H1 (cell line): ENCODE measurements at regions not wholly inside any gene's neighbourhood (a gene's known extent, or its start where the extent isn't known, plus 50 kb on each side); places are given as distances from the start of the nearest gene placed in this dataset.

Source experiments
- CTCF ChIA-PET: fragments of 300-600 bp; sonication (Branson Sonifier 250); formaldehyde crosslinking; loops from one replicate; lab custom pipeline; 2021; ENCODE audit not compliant: partially characterized antibody; lab: Charles Lee
- POLR2A ChIA-PET: fragments of 300-600 bp; sonication (Branson Sonifier 250); formaldehyde crosslinking; loops from one replicate; lab custom pipeline; 2021; ENCODE audit warnings: inconsistent platforms; ENCODE audit not compliant: partially characterized antibody; lab: Charles Lee
- DNase-seq, 2 experiments: peaks; one replicate each; pipeline versions ENCODE4 v3.0.0 to v3.0.0-alpha.2; 2010 to 2022; ENCODE audit warnings: low spot score in 2 of 2, low read depth in 1 of 2, mixed read lengths in 1 of 2
- FAIRE-seq: peaks from 2 replicates; lab custom pipeline; 2011; peaks lifted over from hg19 to GRCh38; lab: Jason Lieb, UNC
- H2AFZ ChIP-seq: 2 replicates; pipeline ENCODE4 v1.8.1; 2012; ENCODE audit warnings: low read length, inconsistent platforms
- H2AK5ac ChIP-seq: 2 replicates; pipeline ENCODE4 v1.6.1; 2013; ENCODE audit warnings: low read depth, low read length
- H2BK120ac ChIP-seq: replicated peaks from 2 replicates; pipeline ENCODE3; 2013; ENCODE audit warnings: low read depth, low read length, inconsistent platforms
- H2BK12ac ChIP-seq: 2 replicates; pipeline ENCODE4 v1.6.1; 2013; ENCODE audit warnings: low read depth, low read length
- H2BK15ac ChIP-seq: 2 replicates; pipeline ENCODE4 v1.6.1; 2013; ENCODE audit warnings: low read length
- H2BK20ac ChIP-seq: 2 replicates; pipeline ENCODE4 v1.6.1; 2013; ENCODE audit warnings: low read length
- H2BK5ac ChIP-seq: 2 replicates; pipeline ENCODE4 v1.6.1; 2013; ENCODE audit warnings: low read depth, low read length
- H3K14ac ChIP-seq: 2 replicates; pipeline ENCODE4 v1.6.1; 2013; ENCODE audit warnings: inconsistent platforms; ENCODE audit not compliant: insufficient read length
- H3K18ac ChIP-seq: 2 replicates; pipeline ENCODE4 v1.6.1; 2013; ENCODE audit warnings: low read length; ENCODE audit errors: extremely low read depth
- H3K23ac ChIP-seq: 2 replicates; pipeline ENCODE4 v1.6.1; 2013; ENCODE audit warnings: inconsistent platforms; ENCODE audit not compliant: insufficient read length
- H3K23me2 ChIP-seq: 2 replicates; pipeline ENCODE4 v1.6.1; 2013; ENCODE audit warnings: low read depth, low read length
- H3K27ac ChIP-seq: 2 replicates; pipeline ENCODE4 v1.6.1; 2011; ENCODE audit warnings: low read depth, low read length, inconsistent platforms
- H3K27me3 ChIP-seq, 4 experiments: replicated peaks in 1 of 4; 1 replicate in 1 of 4; 2 replicates in 3 of 4; pipeline versions ENCODE4 v1.6.1 to v1.8.1; 2011 to 2013; ENCODE audit warnings: low read length in 3 of 4, mild to moderate bottlenecking in 3 of 4, inconsistent platforms in 2 of 4, mixed read lengths in 2 of 4, moderate library complexity in 1 of 4; ENCODE audit not compliant: control insufficient read depth in 3 of 4, insufficient read depth in 3 of 4; ENCODE audit errors: extremely low read depth in 1 of 4
- H3K36me3 ChIP-seq, 4 experiments: 2 replicates each; pipeline versions ENCODE4 v1.6.1 to v1.8.1; 2011 to 2013; ENCODE audit warnings: mild to moderate bottlenecking in 4 of 4, low read length in 3 of 4, moderate library complexity in 2 of 4, control low read depth in 1 of 4, inconsistent platforms in 1 of 4; ENCODE audit not compliant: insufficient read depth in 4 of 4, control insufficient read depth in 2 of 4
- H3K4ac ChIP-seq: replicated peaks from 2 replicates; pipeline ENCODE3; 2013; ENCODE audit warnings: low read length, low read depth, mixed read lengths, inconsistent platforms; ENCODE audit not compliant: insufficient read length
- H3K4me1 ChIP-seq, 4 experiments: replicated peaks in 1 of 4; 1 replicate in 1 of 4; 2 replicates in 3 of 4; pipeline versions ENCODE4 v1.6.1 to v1.8.1; 2011 to 2013; ENCODE audit warnings: low read length in 3 of 4, inconsistent platforms in 2 of 4, mixed read lengths in 1 of 4; ENCODE audit not compliant: insufficient read depth in 4 of 4, control insufficient read depth in 3 of 4
- H3K4me2 ChIP-seq, 2 experiments: 2 replicates each; pipeline versions ENCODE4 v1.6.1 to v1.8.1; 2011 to 2013; ENCODE audit warnings: low read depth in 2 of 2, low read length in 2 of 2, control low read depth in 1 of 2, inconsistent platforms in 1 of 2, mild to moderate bottlenecking in 1 of 2; ENCODE audit not compliant: insufficient read depth in 1 of 2
- H3K4me3 ChIP-seq, 4 experiments: fragments of 200-600, 300-600 bp in 1 of 4; sonication (generic), shearing (Covaris generic), sonication (Bioruptor Twin) in 1 of 4; 2 replicates each; pipeline versions ENCODE4 v1.5.1 to v1.8.1; 2011 to 2016; ENCODE audit warnings: low read length in 4 of 4, low read depth in 3 of 4, control low read depth in 2 of 4, inconsistent platforms in 2 of 4, mild to moderate bottlenecking in 2 of 4, mixed read lengths in 1 of 4, moderate library complexity in 1 of 4; ENCODE audit not compliant: insufficient read depth in 2 of 4; ENCODE audit errors: extremely low read depth in 1 of 4
- H3K56ac ChIP-seq: replicated peaks from 2 replicates; pipeline ENCODE3; 2013; ENCODE audit warnings: low read depth, mild to moderate bottlenecking, mixed read lengths, low read length, inconsistent platforms; ENCODE audit not compliant: insufficient read length
- H3K79me1 ChIP-seq: 2 replicates; pipeline ENCODE4 v1.6.1; 2013; ENCODE audit warnings: low read depth, low read length, control low read depth
- H3K79me2 ChIP-seq, 2 experiments: 2 replicates each; pipeline versions ENCODE4 v1.6.1 to v1.8.1; 2012 to 2013; ENCODE audit warnings: low read length in 2 of 2, mild to moderate bottlenecking in 2 of 2, inconsistent platforms in 1 of 2; ENCODE audit not compliant: insufficient read depth in 2 of 2, control insufficient read depth in 1 of 2
- H3K9ac ChIP-seq, 4 experiments: replicated peaks in 1 of 4; 1 replicate in 1 of 4; 2 replicates in 3 of 4; pipeline versions ENCODE4 v1.6.1 to v1.8.1; 2011 to 2013; ENCODE audit warnings: low read depth in 3 of 4, low read length in 3 of 4, control low read depth in 2 of 4, mild to moderate bottlenecking in 2 of 4, moderate library complexity in 2 of 4, inconsistent platforms in 1 of 4; ENCODE audit errors: extremely low read depth in 1 of 4
- H3K9me3 ChIP-seq, 2 experiments: 2 replicates each; pipeline versions ENCODE4 v1.6.1 to v1.8.1; 2012 to 2013; ENCODE audit warnings: mild to moderate bottlenecking in 2 of 2, moderate library complexity in 2 of 2, control low read depth in 1 of 2, inconsistent platforms in 1 of 2, low read depth in 1 of 2, low read length in 1 of 2, mixed read lengths in 1 of 2; ENCODE audit not compliant: insufficient read depth in 2 of 2
- H4K20me1 ChIP-seq, 2 experiments: replicated peaks in 1 of 2; 2 replicates each; pipeline versions ENCODE3 to v1.8.1; 2011 to 2013; ENCODE audit warnings: inconsistent platforms in 2 of 2, low read length in 2 of 2, mild to moderate bottlenecking in 1 of 2; ENCODE audit not compliant: insufficient read depth in 2 of 2, control insufficient read depth in 1 of 2
- H4K5ac ChIP-seq: 2 replicates; pipeline ENCODE4 v1.6.1; 2013; ENCODE audit warnings: low read length, low read depth, mixed read lengths, inconsistent platforms; ENCODE audit not compliant: insufficient read length
- H4K8ac ChIP-seq: 2 replicates; pipeline ENCODE4 v1.8.0; 2013; ENCODE audit warnings: mild to moderate bottlenecking, moderate library complexity, low read length, inconsistent platforms; ENCODE audit not compliant: insufficient read depth; ENCODE audit errors: extremely low read depth
- H4K91ac ChIP-seq: replicated peaks from 2 replicates; pipeline ENCODE3; 2013; ENCODE audit warnings: low read length, mixed read lengths, inconsistent platforms; ENCODE audit not compliant: insufficient read length
- ASH2L ChIP-seq: fragments of 200-600, 300-600 bp; sonication (generic); IDR thresholded peaks from one replicate; pipeline ENCODE4 v1.7.1; 2017; ENCODE audit warnings: low read length
- BACH1 ChIP-seq: IDR thresholded peaks from 2 replicates; pipeline ENCODE4 v1.6.1; 2012; ENCODE audit warnings: low read length, improper control_type of control experiment
- BRCA1 ChIP-seq: IDR thresholded peaks from 2 replicates; pipeline ENCODE4 v1.6.1; 2012; ENCODE audit warnings: low read depth, low read length, improper control_type of control experiment
- CHD2 ChIP-seq: IDR thresholded peaks from 2 replicates; pipeline ENCODE4 v1.6.1; 2012; ENCODE audit warnings: low read length, improper control_type of control experiment
- FOSL1 ChIP-seq: IDR thresholded peaks from 2 replicates; pipeline ENCODE4 v1.6.1; 2011; ENCODE audit warnings: mild to moderate bottlenecking, low read depth, low read length, moderate library complexity; ENCODE audit not compliant: insufficient read depth
- JUND ChIP-seq: IDR thresholded peaks from 2 replicates; pipeline ENCODE4 v1.6.1; 2011; ENCODE audit warnings: mild to moderate bottlenecking, improper control_type of control experiment, low read length
- NRF1 ChIP-seq: IDR thresholded peaks from 2 replicates; pipeline ENCODE4 v1.6.1; 2011; ENCODE audit warnings: mild to moderate bottlenecking, low read depth, low read length, improper control_type of control experiment
- POLR2AphosphoS5 ChIP-seq: IDR thresholded peaks from 2 replicates; pipeline ENCODE4 v1.6.1; 2011; ENCODE audit warnings: low read depth, low read length
- RXRA ChIP-seq: IDR thresholded peaks from 2 replicates; pipeline ENCODE4 v1.6.1; 2011; ENCODE audit warnings: low read depth, mild to moderate bottlenecking, low read length, moderate library complexity; ENCODE audit not compliant: insufficient read depth
- SIN3A ChIP-seq, 2 experiments: IDR thresholded peaks in 1 of 2; conservative IDR thresholded peaks in 1 of 2; 2 replicates each; pipeline ENCODE4 v1.6.1; 2011 to 2012; ENCODE audit warnings: low read length in 2 of 2, improper control_type of control experiment in 1 of 2, low read depth in 1 of 2, mild to moderate bottlenecking in 1 of 2
- SP1 ChIP-seq: IDR thresholded peaks from 2 replicates; pipeline ENCODE4 v1.6.1; 2011; ENCODE audit warnings: low read depth, low read length
- SUZ12 ChIP-seq: fragments of 200-600 bp; sonication (generic); IDR thresholded peaks from 2 replicates; pipeline ENCODE4 v1.6.1; 2012; ENCODE audit warnings: mild to moderate bottlenecking, inconsistent platforms, low read length, moderate library complexity, mixed read lengths
- TAF7 ChIP-seq: optimal IDR thresholded peaks from 2 replicates; pipeline ENCODE3; 2011; ENCODE audit warnings: low read depth, mild to moderate bottlenecking, inconsistent platforms, low read length, moderate library complexity, borderline replicate concordance
- WGBS, 2 experiments: shearing (Covaris generic) in 1 of 2; methylation state at CpG; one replicate each; pipeline versions ENCODE4 v1.1.6 to v1.1.7; 2013 to 2015; ENCODE audit warnings: low lambda C conversion rate in 2 of 2, mixed read lengths in 2 of 2, inconsistent platforms in 1 of 2, low coverage in 1 of 2, missing lambda C conversion rate in 1 of 2; ENCODE audit not compliant: insufficient replicate concordance in 2 of 2, insufficient coverage in 1 of 2, insufficient read length in 1 of 2; ENCODE audit errors: extremely low coverage in 1 of 2, missing lambda C conversion rate in 1 of 2; 5-methylcytosine and 5-hydroxymethylcytosine counted together

DNA sequence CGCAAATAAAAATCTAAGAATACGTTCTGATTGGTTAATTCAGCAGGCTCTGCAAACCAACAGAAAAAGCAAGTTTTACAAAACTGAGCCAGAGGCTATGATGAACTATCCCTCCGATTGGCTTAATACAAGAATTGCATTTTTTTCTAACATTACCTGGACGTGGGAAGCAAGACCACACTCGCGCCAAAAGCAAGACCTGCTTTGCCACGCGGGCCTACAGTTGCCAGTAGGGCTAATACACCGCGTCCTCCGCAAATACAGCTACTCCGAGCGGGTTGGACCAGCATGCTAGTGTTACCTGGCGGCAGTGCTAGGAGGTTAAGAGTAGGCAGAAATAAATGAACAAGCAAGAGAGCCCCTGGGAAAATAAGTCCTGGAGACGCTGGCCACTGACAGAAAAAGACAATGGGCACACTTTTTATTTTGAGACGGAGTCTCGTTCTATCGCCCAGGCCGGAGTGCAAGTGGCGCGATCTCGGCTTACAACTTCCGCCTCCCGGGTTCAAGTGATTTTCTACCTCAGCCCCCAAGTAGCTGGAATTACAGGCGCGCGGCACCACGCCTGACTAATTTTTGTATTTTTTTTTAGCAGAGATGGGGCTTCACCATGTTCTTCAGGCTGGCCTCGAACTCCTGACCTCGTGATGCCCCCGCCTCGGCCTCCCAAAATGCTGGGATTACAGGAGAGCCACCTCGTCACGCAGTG is 131.9 kb upstream of the BTN3A2 start:
- no peak overlapping the region for H2AFZ ChIP-seq
- TF ChIP-seq ASH2L (peak; percentile 9), SUZ12 (no peak), SP1 (no peak), CHD2 (peak; percentile 58; the same call in 1 of the 2 replicates), TAF7 (peak; percentile 88), NRF1 (peak; percentile 17; the same call in 1 of the 2 replicates), JUND (no peak), FOSL1 (0 out of 2 replicates have a peak, but pooled peaks have one; percentile 37), BRCA1 (peak; percentile 40; the same call in 1 of the 2 replicates), POLR2AphosphoS5 (peak; percentile 93), RXRA (no peak), SIN3A (conservative IDR thresholded peaks at IDR 0.05 in 1 of 2, IDR thresholded peaks at IDR 0.05 in 1 of 2; ENCODE audit: low read depth in 1 of 2, low read length in 2 of 2) (0 out of 4 replicates have a peak, but pooled peaks have one; percentile 44 to 48), BACH1 (0 out of 2 replicates have a peak, but pooled peaks have one; percentile 4)

More for the DNA sequence above, 131.9 kb upstream of the BTN3A2 start:
- CTCF ChIA-PET, result interaction anchor here (0.7 to 2.8 kb wide), 6 partner anchors 7 to 44 kb away, joined by 3 to 10 read pairs (median 4); a partner anchor contains a TSS
- Histone ChIP-seq H2BK120ac (peak overlapping the region; percentile 21), H3K4me1 (peaks cover 0 to 3% (median 0%) of the 10 kb centered on the region in 4 experiments; a peak in 3 of 7 replicates), H3K36me3 (no peaks in the 10 kb centered on the region), H3K9ac (peak overlapping the region; percentile 60 to 94 (median 92)), H3K9me3 (no peaks in the 10 kb centered on the region), H3K27ac (peak overlapping the region; percentile 93), H3K18ac (peak overlapping the region; percentile 73; the same call in 1 of the 2 replicates), H4K5ac (peak overlapping the region; percentile 63), H3K56ac (peak overlapping the region; percentile 10), H3K14ac (no peak overlapping the region), H2BK12ac (peak overlapping the region; percentile 11; the same call in 1 of the 2 replicates), H3K4me3 (peak overlapping the region; percentile 83 to 91 (median 88)), H3K79me1 (no peaks in the 10 kb centered on the region), H3K79me2 (no peaks in the 10 kb centered on the region), H2BK15ac (no peak overlapping the region), H3K27me3 (no peaks in the 10 kb centered on the region), H4K20me1 (no peaks in the 10 kb centered on the region), H3K4me2 (peak overlapping the region; percentile 68 to 79), H3K23me2 (peaks cover 5% of the 10 kb centered on the region; the same call in 1 of the 2 replicates), H2AK5ac (no peak overlapping the region), H3K23ac (no peak overlapping the region), H2BK5ac (peak overlapping the region; percentile 88), H4K91ac (peak overlapping the region; percentile 61), H3K4ac (peak overlapping the region; percentile 57), H4K8ac (no peak overlapping the region), H2BK20ac (no peak overlapping the region)
- no peak for FAIRE-seq
- POLR2A ChIA-PET, result interaction anchor here (0.6 to 9.7 kb wide), 40 partner anchors 9 to 1661 kb away, joined by 3 to 477 read pairs (median 12); a partner anchor contains a TSS
- no peak for DNase-seq
- 5% methylated on average over 34 of the region's 34 CpGs; no CpG with 5 or more reads in 1 of the 2 experiments for WGBS, 2 experiments
